ENCODE measurements at regions not wholly inside any gene's neighbourhood (a gene's known extent, or its start where the extent isn't known, plus 50 kb on each side); places are given as distances from the start of the nearest gene placed in this dataset.
"Not testable (repeated sequence)": the region's sequence is repeated elsewhere in the genome, so short reads cannot be mapped to it uniquely, and the experiment has no call there.

DNA sequence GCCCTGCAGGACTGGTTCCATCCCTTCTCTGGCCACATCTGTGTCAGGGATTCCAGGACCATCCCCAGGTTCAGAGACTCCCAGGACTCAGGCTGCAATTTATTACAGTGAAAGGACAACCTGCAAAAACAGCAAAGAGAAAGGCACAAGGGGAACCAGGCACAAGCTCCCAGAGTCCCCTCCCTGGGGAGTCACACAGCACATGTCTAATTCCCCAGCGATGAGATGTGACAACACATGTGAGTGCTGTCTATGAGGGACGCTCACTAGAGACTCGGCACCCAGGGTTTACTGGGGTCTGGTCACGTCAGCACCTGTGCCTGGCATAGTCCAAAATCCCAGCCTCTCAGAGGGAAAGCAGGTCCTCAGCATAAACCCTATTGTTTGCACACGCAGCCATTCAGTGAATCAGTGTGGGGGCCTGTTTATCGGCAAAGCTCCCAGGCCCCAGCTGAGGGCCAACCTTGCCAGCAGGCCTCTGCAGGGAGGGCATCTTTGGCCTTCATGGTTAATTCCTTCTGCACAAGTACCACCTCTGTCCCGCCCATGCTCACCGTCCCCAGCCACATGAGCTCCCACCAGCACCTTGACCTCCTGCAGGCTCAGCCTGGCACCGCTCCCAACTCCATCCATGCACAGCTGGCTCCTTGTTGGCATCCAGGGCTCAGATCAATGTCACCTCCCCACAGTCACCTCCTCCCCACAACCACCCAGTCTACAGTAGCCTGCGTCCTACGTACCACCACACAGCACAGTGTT is 198.9 kb upstream of the SFSWAP start:
- in situ Hi-C loops (cut with MboI; ENCODE audit: low sequenced_read_pairs, unreplicated experiment): no loop called here
- TF ChIP-seq, protein P1, sequence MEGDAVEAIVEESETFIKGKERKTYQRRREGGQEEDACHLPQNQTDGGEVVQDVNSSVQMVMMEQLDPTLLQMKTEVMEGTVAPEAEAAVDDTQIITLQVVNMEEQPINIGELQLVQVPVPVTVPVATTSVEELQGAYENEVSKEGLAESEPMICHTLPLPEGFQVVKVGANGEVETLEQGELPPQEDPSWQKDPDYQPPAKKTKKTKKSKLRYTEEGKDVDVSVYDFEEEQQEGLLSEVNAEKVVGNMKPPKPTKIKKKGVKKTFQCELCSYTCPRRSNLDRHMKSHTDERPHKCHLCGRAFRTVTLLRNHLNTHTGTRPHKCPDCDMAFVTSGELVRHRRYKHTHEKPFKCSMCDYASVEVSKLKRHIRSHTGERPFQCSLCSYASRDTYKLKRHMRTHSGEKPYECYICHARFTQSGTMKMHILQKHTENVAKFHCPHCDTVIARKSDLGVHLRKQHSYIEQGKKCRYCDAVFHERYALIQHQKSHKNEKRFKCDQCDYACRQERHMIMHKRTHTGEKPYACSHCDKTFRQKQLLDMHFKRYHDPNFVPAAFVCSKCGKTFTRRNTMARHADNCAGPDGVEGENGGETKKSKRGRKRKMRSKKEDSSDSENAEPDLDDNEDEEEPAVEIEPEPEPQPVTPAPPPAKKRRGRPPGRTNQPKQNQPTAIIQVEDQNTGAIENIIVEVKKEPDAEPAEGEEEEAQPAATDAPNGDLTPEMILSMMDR (IDR thresholded peaks at IDR 0.05; ENCODE audit: borderline replicate concordance, control extremely low read depth, extremely low read depth, insufficient read depth, missing control alignments): no peak
- no peak for DNase-seq (ENCODE audit: low spot score)

GRCh38 chr12:131513606-131514005 is 197.3 kb upstream of the SFSWAP start:
- TF ChIP-seq, protein P1 (IDR thresholded peaks at IDR 0.05; ENCODE audit: borderline replicate concordance, control extremely low read depth, extremely low read depth, insufficient read depth, missing control alignments): no peak
- in situ Hi-C loops (cut with MboI; ENCODE audit: low sequenced_read_pairs, unreplicated experiment): no loop called here

GRCh38 chr12:131520553-131520952 is 190.3 kb upstream of the SFSWAP start:
- in situ Hi-C loops (cut with MboI; ENCODE audit: low sequenced_read_pairs, unreplicated experiment); DNase-seq (ENCODE audit: low spot score): not testable (repeated sequence)

More at GRCh38 chr12:131513606-131514005, 197.3 kb upstream of the SFSWAP start:
- DNase-seq (ENCODE audit: low spot score): no peak

GRCh38 chr12:131521326-131521725 is 189.6 kb upstream of the SFSWAP start:
- TF ChIP-seq, protein P1 (IDR thresholded peaks at IDR 0.05; ENCODE audit: borderline replicate concordance, control extremely low read depth, extremely low read depth, insufficient read depth, missing control alignments): no peak
- in situ Hi-C loops (cut with MboI; ENCODE audit: low sequenced_read_pairs, unreplicated experiment): no loop called here
- DNase-seq (ENCODE audit: low spot score): no peak

DNA sequence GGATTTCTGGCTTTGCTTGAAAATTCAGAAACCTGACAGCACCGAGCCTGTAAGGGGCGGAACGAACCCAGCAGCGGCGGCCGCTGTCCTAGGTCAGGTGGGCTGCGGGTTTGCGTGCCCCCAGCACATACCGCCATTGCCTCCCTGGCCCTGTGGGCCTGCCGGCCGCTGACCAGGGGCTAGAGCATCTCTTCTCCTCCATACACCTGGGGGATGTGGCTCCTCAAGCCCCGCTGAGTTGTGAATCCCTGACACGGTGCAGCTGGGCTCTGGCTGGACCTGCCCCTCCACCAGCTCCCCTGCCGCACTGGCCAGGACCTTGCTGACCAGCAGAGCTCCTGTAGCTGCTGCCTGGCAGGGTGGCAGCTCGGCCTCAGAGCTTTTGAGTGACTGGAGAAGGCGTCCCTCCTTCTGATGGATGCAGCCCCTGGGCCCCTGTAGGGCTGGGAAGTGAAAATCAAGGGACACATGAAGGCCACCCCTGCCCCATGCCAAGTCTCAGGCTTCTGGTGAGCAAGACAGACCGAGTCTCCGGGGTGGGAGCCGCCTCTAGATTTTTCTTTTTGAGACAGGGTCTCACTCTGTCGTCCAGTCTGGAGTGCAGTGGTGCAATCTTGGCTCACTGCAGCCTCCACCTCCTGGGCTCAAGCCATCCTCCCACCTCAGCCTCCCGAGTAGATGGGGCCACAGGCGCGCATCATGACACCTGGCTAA is 184.9 kb upstream of the SFSWAP start:
- no peak for DNase-seq (ENCODE audit: low spot score)
- in situ Hi-C loops (cut with MboI; ENCODE audit: low sequenced_read_pairs, unreplicated experiment): no loop called here
- TF ChIP-seq, protein P1 (IDR thresholded peaks at IDR 0.05; ENCODE audit: borderline replicate concordance, control extremely low read depth, extremely low read depth, insufficient read depth, missing control alignments): no peak

DNA sequence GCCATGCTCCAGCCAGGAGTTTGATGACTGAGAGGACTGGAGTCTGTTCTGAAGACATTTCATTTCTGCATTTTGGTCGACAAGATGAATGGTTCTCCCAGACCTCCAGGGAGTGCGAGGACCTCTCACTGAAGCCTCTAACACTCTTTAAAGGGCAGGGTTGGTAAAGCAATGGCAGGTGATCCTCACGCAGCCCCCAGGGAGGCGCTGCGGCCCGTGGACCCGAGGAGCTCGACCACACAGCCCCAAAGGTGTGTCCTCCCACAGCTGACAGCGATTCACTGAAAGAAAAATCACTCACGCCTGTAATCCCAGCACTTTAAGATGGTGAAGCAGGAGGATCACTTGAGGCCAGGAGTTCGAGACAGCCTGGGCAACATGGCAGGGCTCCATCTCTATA is 183.8 kb upstream of the SFSWAP start:
- DNase-seq (ENCODE audit: low spot score): peak; percentile 16
- in situ Hi-C loops (cut with MboI; ENCODE audit: low sequenced_read_pairs, unreplicated experiment): no loop called here
- TF ChIP-seq, protein P1 (IDR thresholded peaks at IDR 0.05; ENCODE audit: borderline replicate concordance, control extremely low read depth, extremely low read depth, insufficient read depth, missing control alignments): no peak

GRCh38 chr12:131527736-131528135 is 183.2 kb upstream of the SFSWAP start:
- TF ChIP-seq, protein P1 (IDR thresholded peaks at IDR 0.05; ENCODE audit: borderline replicate concordance, control extremely low read depth, extremely low read depth, insufficient read depth, missing control alignments): no peak
- peak; percentile 15 for DNase-seq (ENCODE audit: low spot score)
- in situ Hi-C loops (cut with MboI; ENCODE audit: low sequenced_read_pairs, unreplicated experiment): no loop called here

Data from GM13976 (cell line).